DOHH2 (cell line): ENCODE measurements at regions not wholly inside any gene's neighbourhood (a gene's known extent, or its start where the extent isn't known, plus 50 kb on each side); places are given as distances from the start of the nearest gene placed in this dataset.

Experiments used
- CTCF ChIP-seq: fragments of 200-600 bp; sonication (generic); IDR thresholded peaks from one replicate; pipeline ENCODE4 v1.5.1; 2014; ENCODE audit warnings: antibody characterized with exemption, mild to moderate bottlenecking, low read depth, low read length; ENCODE audit not compliant: poor library complexity, severe bottlenecking
- EZH2phosphoT487 ChIP-seq: fragments of 200-600 bp; sonication (generic); IDR thresholded peaks from 2 replicates; pipeline ENCODE4 v1.6.1; 2017; ENCODE audit warnings: borderline replicate concordance, mild to moderate bottlenecking, antibody characterized with exemption, low read length, moderate library complexity, mixed read lengths

DNA sequence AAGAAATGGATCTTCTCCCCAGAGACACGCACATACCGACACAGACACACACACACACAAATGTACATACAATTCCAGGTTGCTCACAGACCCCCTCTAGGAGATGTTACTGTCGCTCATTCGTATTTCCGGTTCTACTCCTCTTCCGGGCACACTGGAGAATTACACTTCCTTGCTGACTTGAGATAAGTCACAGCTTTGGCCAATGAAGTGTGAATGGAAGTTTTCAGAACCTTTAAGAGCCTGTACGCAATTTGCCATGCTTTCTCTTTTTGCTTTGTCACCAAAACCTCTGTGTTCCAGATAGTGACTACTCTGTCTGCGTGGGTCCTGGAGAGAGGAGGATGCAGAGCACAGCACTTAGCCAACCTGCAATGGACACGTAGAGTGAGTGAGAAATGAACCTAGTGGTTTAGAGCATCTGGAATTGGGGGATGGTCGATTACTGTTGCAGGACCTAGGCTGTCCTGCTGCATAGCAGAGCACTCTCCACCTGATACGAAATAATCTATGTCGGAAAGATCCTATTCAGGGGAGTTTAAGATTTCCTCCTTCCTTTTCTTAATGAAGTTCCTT, 239.5 kb upstream of the TET2 start:
- TF ChIP-seq CTCF = no peak
- TF ChIP-seq EZH2phosphoT487 = no peak
